DOHH2 (cell line): ENCODE measurements at regions not wholly inside any gene's neighbourhood (a gene's known extent, or its start where the extent isn't known, plus 50 kb on each side); places are given as distances from the start of the nearest gene placed in this dataset.

Experiments
- H3F3A ChIP-seq: fragments of 200-600 bp; sonication (generic), shearing (Covaris generic); 2 replicates; pipeline ENCODE4 v1.6.0; 2016; ENCODE audit warnings: antibody characterized with exemption, mild to moderate bottlenecking; ENCODE audit not compliant: control insufficient read depth, insufficient read depth
- H3K27ac ChIP-seq: fragments of 200-600 bp; sonication (generic); 2 replicates; pipeline ENCODE4 v1.5.1; 2014; ENCODE audit warnings: low read depth, mild to moderate bottlenecking, low read length, moderate library complexity
- H3K27me3 ChIP-seq: fragments of 200-600 bp; sonication (generic); 2 replicates; pipeline ENCODE4 v1.6.1; 2014; ENCODE audit warnings: mild to moderate bottlenecking, low read length, mixed read lengths; ENCODE audit not compliant: control insufficient read depth
- H3K36me3 ChIP-seq: fragments of 200-600 bp; sonication (generic); 2 replicates; pipeline ENCODE4 v1.6.1; 2014; ENCODE audit warnings: mild to moderate bottlenecking, low read length, moderate library complexity, mixed read lengths; ENCODE audit not compliant: control insufficient read depth
- H3K4me1 ChIP-seq: fragments of 200-600 bp; sonication (generic); 2 replicates; pipeline ENCODE4 v1.6.1; 2014; ENCODE audit warnings: mild to moderate bottlenecking, low read length, mixed read lengths; ENCODE audit not compliant: control insufficient read depth
- H3K4me2 ChIP-seq: fragments of 200-600 bp; sonication (generic); 2 replicates; pipeline ENCODE4 v1.6.0; 2014; ENCODE audit warnings: mild to moderate bottlenecking, low read length, moderate library complexity
- H3K4me3 ChIP-seq: fragments of 200-600 bp; sonication (generic); 2 replicates; pipeline ENCODE4 v1.5.1; 2014; ENCODE audit warnings: mild to moderate bottlenecking, low read length, mixed read lengths
- H3K79me2 ChIP-seq: fragments of 200-600 bp; sonication (generic); 2 replicates; pipeline ENCODE4 v1.6.1; 2014; ENCODE audit warnings: mild to moderate bottlenecking, low read length, mixed read lengths; ENCODE audit not compliant: control insufficient read depth
- H3K9me2 ChIP-seq: fragments of 200-600 bp; sonication (generic); replicated peaks from 2 replicates; pipeline ENCODE4 v1.6.1; 2014; ENCODE audit warnings: mild to moderate bottlenecking, low read length, mixed read lengths; ENCODE audit not compliant: control insufficient read depth
- H3K9me3 ChIP-seq: fragments of 200-600 bp; sonication (generic); 2 replicates; pipeline ENCODE4 v1.6.1; 2014; ENCODE audit warnings: antibody characterized with exemption, low read length, mixed read lengths; ENCODE audit not compliant: control insufficient read depth, insufficient read depth
- H4K20me1 ChIP-seq: fragments of 200-600 bp; sonication (generic); 2 replicates; pipeline ENCODE4 v1.6.0; 2014; ENCODE audit warnings: low read depth, mild to moderate bottlenecking, antibody characterized with exemption, low read length, moderate library complexity; ENCODE audit not compliant: control insufficient read depth, insufficient read depth
- EZH2phosphoT487 ChIP-seq: fragments of 200-600 bp; sonication (generic); IDR thresholded peaks from 2 replicates; pipeline ENCODE4 v1.6.1; 2017; ENCODE audit warnings: borderline replicate concordance, mild to moderate bottlenecking, antibody characterized with exemption, low read length, moderate library complexity, mixed read lengths
- TF ChIP-seq, protein P1 (sequence below): fragments of 200-600 bp; sonication (generic); IDR thresholded peaks from one replicate; pipeline ENCODE4 v1.5.1; 2014; ENCODE audit warnings: antibody characterized with exemption, mild to moderate bottlenecking, low read depth, low read length; ENCODE audit not compliant: poor library complexity, severe bottlenecking

DNA sequence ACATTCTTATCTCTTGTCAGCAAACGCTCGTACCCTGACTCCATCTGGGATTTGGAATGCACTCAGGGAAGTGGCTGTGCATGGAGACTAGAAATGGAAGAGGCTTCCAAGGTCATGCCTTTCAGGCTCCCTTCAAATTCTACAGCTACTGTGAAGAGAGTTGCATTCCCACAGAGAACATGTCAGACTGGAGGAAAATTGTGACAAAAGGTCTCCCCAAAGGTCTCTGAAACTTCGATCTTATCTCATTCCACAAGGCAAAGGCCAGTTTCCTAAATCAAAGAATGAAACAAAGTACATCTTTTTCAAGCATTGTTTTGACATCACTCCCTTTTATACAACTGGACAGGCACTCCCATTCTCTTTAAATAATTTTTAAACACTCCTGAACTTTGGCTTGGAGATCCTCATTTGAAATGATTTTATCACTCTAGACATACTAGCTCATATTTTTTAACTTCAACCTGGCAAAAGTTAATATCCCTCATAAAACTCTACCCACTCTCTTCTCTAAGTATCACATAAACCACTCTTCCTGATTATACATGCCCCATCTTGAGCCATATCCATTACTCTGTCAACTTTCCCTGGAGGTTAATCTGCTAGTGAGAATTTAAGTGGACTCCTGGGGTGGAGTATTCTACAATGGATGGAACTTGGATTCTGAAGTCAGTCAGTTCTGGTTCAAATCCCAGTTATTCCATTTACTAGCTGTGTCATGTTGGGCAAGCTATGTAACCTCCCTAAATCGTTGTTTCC, 218.1 kb upstream of the HMGA2 start:
- Histone ChIP-seq H3K4me2 (no peak overlapping the region), H3K36me3 (no peaks in the 10 kb centered on the region), H3K9me3 (no peaks in the 10 kb centered on the region), H3K27me3 (0 out of 2 replicates have a peak, but pooled peaks cover 3% of the 10 kb centered on the region), H3F3A (no peaks in the 10 kb centered on the region), H3K4me1 (no peaks in the 10 kb centered on the region), H3K9me2 (no peaks in the 10 kb centered on the region; the same call in 1 of the 2 replicates), H3K79me2 (no peaks in the 10 kb centered on the region), H3K27ac (no peak overlapping the region), H4K20me1 (no peaks in the 10 kb centered on the region), H3K4me3 (no peak overlapping the region)
- TF ChIP-seq EZH2phosphoT487: no peak
- TF ChIP-seq, protein P1, sequence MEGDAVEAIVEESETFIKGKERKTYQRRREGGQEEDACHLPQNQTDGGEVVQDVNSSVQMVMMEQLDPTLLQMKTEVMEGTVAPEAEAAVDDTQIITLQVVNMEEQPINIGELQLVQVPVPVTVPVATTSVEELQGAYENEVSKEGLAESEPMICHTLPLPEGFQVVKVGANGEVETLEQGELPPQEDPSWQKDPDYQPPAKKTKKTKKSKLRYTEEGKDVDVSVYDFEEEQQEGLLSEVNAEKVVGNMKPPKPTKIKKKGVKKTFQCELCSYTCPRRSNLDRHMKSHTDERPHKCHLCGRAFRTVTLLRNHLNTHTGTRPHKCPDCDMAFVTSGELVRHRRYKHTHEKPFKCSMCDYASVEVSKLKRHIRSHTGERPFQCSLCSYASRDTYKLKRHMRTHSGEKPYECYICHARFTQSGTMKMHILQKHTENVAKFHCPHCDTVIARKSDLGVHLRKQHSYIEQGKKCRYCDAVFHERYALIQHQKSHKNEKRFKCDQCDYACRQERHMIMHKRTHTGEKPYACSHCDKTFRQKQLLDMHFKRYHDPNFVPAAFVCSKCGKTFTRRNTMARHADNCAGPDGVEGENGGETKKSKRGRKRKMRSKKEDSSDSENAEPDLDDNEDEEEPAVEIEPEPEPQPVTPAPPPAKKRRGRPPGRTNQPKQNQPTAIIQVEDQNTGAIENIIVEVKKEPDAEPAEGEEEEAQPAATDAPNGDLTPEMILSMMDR: no peak

DNA sequence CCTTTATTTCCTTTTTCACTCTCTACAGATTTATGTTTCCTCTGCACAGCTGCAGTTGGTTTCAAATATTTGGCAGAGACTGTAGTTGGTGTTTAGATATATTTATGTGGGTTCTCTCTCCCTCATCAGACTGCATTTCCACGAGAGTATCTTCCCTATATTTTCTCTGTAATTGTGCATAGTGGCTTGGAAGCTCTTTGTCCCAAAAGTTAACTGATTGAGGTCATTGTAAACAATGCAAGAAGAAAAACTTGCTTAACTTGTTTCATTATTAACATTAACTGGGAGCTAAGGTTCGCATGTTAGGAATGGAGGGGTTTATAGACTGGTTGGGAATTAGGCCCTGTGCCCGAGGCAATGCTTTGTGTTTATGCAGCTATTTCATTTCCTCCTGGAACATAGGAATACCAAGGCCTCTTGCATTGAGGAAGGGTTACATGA, 216.9 kb upstream of the HMGA2 start:
- H3K4me2 ChIP-seq: no peak overlapping the region
- H3K27me3 ChIP-seq: 0 out of 2 replicates have a peak, but pooled peaks cover under 1% of the 10 kb centered on the region
- H3F3A ChIP-seq: no peaks in the 10 kb centered on the region
- no peaks in the 10 kb centered on the region for H3K36me3 ChIP-seq
- no peaks in the 10 kb centered on the region; the same call in 1 of the 2 replicates for H3K9me2 ChIP-seq
- H4K20me1 ChIP-seq: no peaks in the 10 kb centered on the region
- H3K27ac ChIP-seq: no peak overlapping the region
- no peak overlapping the region for H3K4me3 ChIP-seq
- no peaks in the 10 kb centered on the region for H3K79me2 ChIP-seq
- TF ChIP-seq, protein P1: no peak
- no peaks in the 10 kb centered on the region for H3K4me1 ChIP-seq
- no peaks in the 10 kb centered on the region for H3K9me3 ChIP-seq

DNA sequence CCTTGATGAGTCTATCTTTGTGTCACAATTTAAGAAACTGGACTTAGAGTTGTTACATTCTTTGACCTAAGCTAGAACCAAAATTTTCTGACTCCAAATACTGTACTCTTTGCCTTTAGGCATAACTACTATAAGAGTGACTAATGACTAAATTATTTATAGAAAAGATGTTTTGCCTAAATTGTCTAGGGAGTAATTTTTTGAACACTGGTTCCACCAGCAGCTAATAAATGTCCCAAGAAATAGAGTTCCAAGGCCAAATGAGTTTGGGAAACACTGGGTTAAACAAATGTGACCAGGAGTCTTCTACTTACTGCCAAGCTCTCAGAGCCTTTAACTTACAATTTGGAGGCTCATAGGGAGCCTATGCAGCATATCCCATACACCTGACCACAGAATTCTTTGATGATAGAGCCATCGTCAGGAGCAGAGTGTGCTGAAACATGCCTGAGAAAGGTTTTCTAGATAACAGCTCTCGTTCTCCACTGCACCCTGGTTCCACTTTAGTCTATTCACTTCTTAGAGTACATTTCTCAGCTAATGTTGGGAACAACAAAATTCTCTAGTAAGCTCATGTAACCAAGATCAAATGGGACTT, 215.9 kb upstream of the HMGA2 start:
- H3K27ac ChIP-seq: no peak overlapping the region

More for the DNA sequence above, 215.9 kb upstream of the HMGA2 start:
- H3K4me3 ChIP-seq: no peak overlapping the region
- H3K79me2 ChIP-seq: no peaks in the 10 kb centered on the region
- TF ChIP-seq, protein P1: no peak
- no peak for TF ChIP-seq EZH2phosphoT487
- H3K9me2 ChIP-seq: no peaks in the 10 kb centered on the region; the same call in 1 of the 2 replicates
- no peaks in the 10 kb centered on the region for H3K9me3 ChIP-seq
- H4K20me1 ChIP-seq: no peaks in the 10 kb centered on the region
- no peak overlapping the region for H3K4me2 ChIP-seq
- H3K27me3 ChIP-seq: no peaks in the 10 kb centered on the region
- H3K36me3 ChIP-seq: no peaks in the 10 kb centered on the region
- H3F3A ChIP-seq: no peaks in the 10 kb centered on the region
- no peaks in the 10 kb centered on the region for H3K4me1 ChIP-seq
